GM23338 (cell line): ENCODE measurements at regions not wholly inside any gene's neighbourhood (a gene's known extent, or its start where the extent isn't known, plus 50 kb on each side); places are given as distances from the start of the nearest gene placed in this dataset.

Source experiments
- ATAC-seq: fragments of 200-7000 bp; cut with Tn5 transposase; 3 replicates; pipeline ENCODE4 v1.9.1; 2020
- DNase-seq: peaks from one replicate; pipeline ENCODE4 v3.0.0-alpha.2; 2015; ENCODE audit warnings: low spot score
- H2AFZ ChIP-seq: fragments of 200-600 bp; sonication (generic); 2 replicates; pipeline ENCODE4 v1.8.0; 2016; ENCODE audit warnings: antibody characterized with exemption, mild to moderate bottlenecking, moderate library complexity
- H3F3A ChIP-seq: fragments of 200-600 bp; sonication (generic); replicated peaks from 2 replicates; pipeline ENCODE4 v1.8.0; 2017; ENCODE audit warnings: antibody characterized with exemption, mixed run types, low read depth
- H3K27ac ChIP-seq: fragments of 200-600 bp; sonication (generic); 2 replicates; pipeline ENCODE4 v1.6.1; 2016; ENCODE audit warnings: low read depth
- H3K27me3 ChIP-seq: fragments of 200-600 bp; sonication (generic); 2 replicates; pipeline ENCODE4 v1.8.0; 2016; ENCODE audit warnings: mild to moderate bottlenecking, mixed run types, moderate library complexity; ENCODE audit not compliant: insufficient read depth
- H3K36me3 ChIP-seq: fragments of 200-600 bp; sonication (generic); 2 replicates; pipeline ENCODE4 v1.8.0; 2016; ENCODE audit warnings: mild to moderate bottlenecking; ENCODE audit not compliant: insufficient read depth
- H3K4me1 ChIP-seq: fragments of 200-600 bp; sonication (generic); 2 replicates; pipeline ENCODE4 v1.8.0; 2016; ENCODE audit warnings: mild to moderate bottlenecking, moderate library complexity; ENCODE audit not compliant: insufficient read depth
- H3K4me2 ChIP-seq: fragments of 200-600 bp; sonication (generic); 2 replicates; pipeline ENCODE4 v1.7.1; 2017; ENCODE audit warnings: mixed run types
- H3K4me3 ChIP-seq: fragments of 200-600 bp; sonication (generic); 2 replicates; pipeline ENCODE4 v1.6.1; 2016; ENCODE audit warnings: mixed run types
- H3K79me2 ChIP-seq: fragments of 200-600 bp; sonication (generic); replicated peaks from 2 replicates; pipeline ENCODE4 v1.8.0; 2017; ENCODE audit warnings: mild to moderate bottlenecking; ENCODE audit not compliant: insufficient read depth
- H3K9me2 ChIP-seq: fragments of 200-600 bp; sonication (generic); 2 replicates; pipeline ENCODE4 v1.8.0; 2017; ENCODE audit not compliant: insufficient read depth
- H4K20me1 ChIP-seq: fragments of 200-600 bp; sonication (generic); replicated peaks from 2 replicates; pipeline ENCODE4 v1.8.0; 2017; ENCODE audit warnings: mild to moderate bottlenecking; ENCODE audit not compliant: insufficient read depth
- H3K27ac Mint-ChIP-seq: 2 replicates; pipeline ENCODE4 v1.8.0; 2020; ENCODE audit warnings: inconsistent platforms, mild to moderate bottlenecking, moderate library complexity, mixed read lengths
- H3K27me3 Mint-ChIP-seq: 3 replicates; pipeline ENCODE4 v1.8.0; 2022; ENCODE audit warnings: low read depth, mild to moderate bottlenecking, moderate library complexity, mixed read lengths, inconsistent platforms; ENCODE audit not compliant: insufficient read depth, poor library complexity
- H3K36me3 Mint-ChIP-seq: 3 replicates; pipeline ENCODE4 v1.8.0; 2021; ENCODE audit warnings: low read depth, mild to moderate bottlenecking, inconsistent platforms, moderate library complexity, mixed read lengths
- H3K4me1 Mint-ChIP-seq: 3 replicates; pipeline ENCODE4 v1.8.0; 2020; ENCODE audit warnings: mild to moderate bottlenecking, inconsistent platforms, mixed read lengths
- H3K4me3 Mint-ChIP-seq: 3 replicates; pipeline ENCODE4 v1.8.0; 2021; ENCODE audit warnings: moderate library complexity, mild to moderate bottlenecking, inconsistent platforms, mixed read lengths
- H3K9me3 Mint-ChIP-seq: 3 replicates; pipeline ENCODE4 v1.8.0; 2020; ENCODE audit warnings: moderate library complexity, mild to moderate bottlenecking, inconsistent platforms, mixed read lengths
- CTCF ChIP-seq, 2 experiments: fragments of 200-600 bp in 1 of 2; sonication (generic) in 1 of 2; conservative IDR thresholded peaks; 2 replicates each; pipeline versions ENCODE4 v1.5.1 to v1.6.1; 2016 to 2017; ENCODE audit warnings: antibody characterized with exemption in 2 of 2, low read depth in 2 of 2, mild to moderate bottlenecking in 2 of 2, moderate library complexity in 1 of 2
- ETS1 ChIP-seq: IDR thresholded peaks from 2 replicates; pipeline ENCODE4 v1.6.1; 2016; ENCODE audit warnings: antibody characterized with exemption
- EZH2phosphoT487 ChIP-seq: fragments of 200-600 bp; sonication (generic); IDR thresholded peaks from one replicate; pipeline ENCODE4 v1.8.1; 2018; ENCODE audit warnings: antibody characterized with exemption; ENCODE audit not compliant: unreplicated experiment
- JUNB ChIP-seq: IDR thresholded peaks from one replicate; pipeline ENCODE4 v1.6.1; 2016; ENCODE audit warnings: antibody characterized with exemption; ENCODE audit not compliant: unreplicated experiment
- NANOG ChIP-seq: IDR thresholded peaks from 2 replicates; pipeline ENCODE4 v1.6.1; 2016; ENCODE audit warnings: antibody characterized with exemption, borderline replicate concordance
- POLR2AphosphoS5 ChIP-seq: IDR thresholded peaks from 2 replicates; pipeline ENCODE4 v1.6.1; 2016; ENCODE audit warnings: antibody characterized with exemption, low read depth
- REST ChIP-seq: IDR thresholded peaks from one replicate; pipeline ENCODE4 v1.6.1; 2018; ENCODE audit warnings: antibody characterized with exemption; ENCODE audit not compliant: unreplicated experiment
- STAT1 ChIP-seq: IDR thresholded peaks from one replicate; pipeline ENCODE4 v1.6.1; 2016; ENCODE audit warnings: antibody characterized with exemption; ENCODE audit not compliant: unreplicated experiment
- ZNF114 ChIP-seq: fragments of 250-450 bp; sonication (Bioruptor Pico); IDR thresholded peaks from 2 replicates; pipeline ENCODE4 v1.5.0; 2020; ENCODE audit warnings: mild to moderate bottlenecking, moderate library complexity

DNA sequence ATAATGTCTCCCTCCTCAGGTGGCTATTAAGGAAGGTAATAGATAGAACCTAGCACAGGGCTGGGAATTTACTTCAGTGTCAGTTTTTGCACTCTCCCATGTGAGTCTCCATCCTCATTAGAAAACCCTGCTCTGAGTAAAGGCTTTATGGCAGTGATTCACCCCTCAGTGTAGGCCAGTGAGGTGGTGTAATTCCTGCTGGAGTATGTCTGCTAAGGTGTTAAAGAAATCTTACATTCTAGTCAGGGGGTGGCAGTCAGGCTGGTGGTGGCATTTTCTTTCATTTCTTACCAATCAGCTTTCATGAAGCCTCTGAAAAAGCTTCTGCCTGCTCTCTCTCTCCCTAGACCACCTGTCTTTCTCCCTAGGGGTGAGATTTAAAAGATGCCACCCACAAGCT lies 138.8 kb upstream of the CCL2 start:
- no peak for DNase-seq
- H2AFZ ChIP-seq: no peak overlapping the region
- H3K27me3 ChIP-seq: no peaks in the 10 kb centered on the region
- H3K36me3 Mint-ChIP-seq: no peaks in the 10 kb centered on the region
- TF ChIP-seq CTCF (conservative IDR thresholded peaks at IDR 0.05; ENCODE audit: low read depth in 2 of 2) (no peak), STAT1 (no peak), JUNB (no peak), POLR2AphosphoS5 (no peak), REST (no peak), NANOG (no peak), ETS1 (no peak), ZNF114 (CRISPR knock-in tag) (no peak)
- ATAC-seq: no peak
- H3K4me1 ChIP-seq: no peaks in the 10 kb centered on the region; the same call in 1 of the 2 replicates
- no peak overlapping the region for H3K4me3 Mint-ChIP-seq
- no peaks in the 10 kb centered on the region for H3F3A ChIP-seq
- H3K79me2 ChIP-seq: no peaks in the 10 kb centered on the region; the same call in 1 of the 2 replicates
- peaks cover 8% of the 10 kb centered on the region for H3K9me2 ChIP-seq
- H3K27me3 Mint-ChIP-seq: peaks cover 2% of the 10 kb centered on the region
- no peak overlapping the region for H3K4me2 ChIP-seq
- H3K27ac Mint-ChIP-seq: no peak overlapping the region
- H4K20me1 ChIP-seq: no peaks in the 10 kb centered on the region
- no peak overlapping the region for H3K27ac ChIP-seq
- no peaks in the 10 kb centered on the region for H3K9me3 Mint-ChIP-seq
- peaks cover 9% of the 10 kb centered on the region for H3K4me1 Mint-ChIP-seq
- H3K36me3 ChIP-seq: no peaks in the 10 kb centered on the region
- H3K4me3 ChIP-seq: no peak overlapping the region

DNA sequence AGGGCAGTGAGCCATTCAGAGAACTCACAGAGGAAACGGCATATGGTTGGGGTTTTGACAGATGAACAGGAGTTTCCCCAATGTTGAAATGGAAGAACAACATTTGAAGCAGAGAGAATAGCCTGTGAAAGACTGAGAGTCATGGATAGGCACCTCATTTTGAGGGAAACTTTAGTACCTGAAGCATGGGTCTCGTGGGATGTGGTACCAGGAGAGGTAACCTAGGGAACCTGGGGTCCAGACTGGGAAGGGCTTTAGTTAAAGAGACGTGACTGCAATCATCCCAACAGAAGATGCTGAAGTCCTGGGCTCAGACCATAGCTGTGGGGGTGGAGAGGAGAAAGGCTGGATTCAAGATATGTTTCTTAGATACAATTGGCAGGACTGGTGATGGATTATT lies 137.8 kb upstream of the CCL2 start:
- no peak for DNase-seq
- ATAC-seq: no peak
- TF ChIP-seq ETS1: no peak
- no peak for TF ChIP-seq EZH2phosphoT487

More for the DNA sequence above, 137.8 kb upstream of the CCL2 start:
- H3K27ac ChIP-seq: no peak overlapping the region
- no peaks in the 10 kb centered on the region for H3F3A ChIP-seq
- Mint-ChIP-seq H3K27me3 (peaks cover 2% of the 10 kb centered on the region), H3K4me1 (peaks cover 9% of the 10 kb centered on the region), H3K36me3 (no peaks in the 10 kb centered on the region; the same call in 2 of the 3 replicates), H3K9me3 (no peaks in the 10 kb centered on the region), H3K27ac (no peak overlapping the region), H3K4me3 (no peak overlapping the region)
- no peaks in the 10 kb centered on the region; the same call in 1 of the 2 replicates for H3K79me2 ChIP-seq
- H3K4me2 ChIP-seq: no peak overlapping the region
- H4K20me1 ChIP-seq: no peaks in the 10 kb centered on the region
- peaks cover 12% of the 10 kb centered on the region for H3K9me2 ChIP-seq
- H3K4me3 ChIP-seq: no peak overlapping the region
- H3K27me3 ChIP-seq: no peaks in the 10 kb centered on the region
- H2AFZ ChIP-seq: no peak overlapping the region
- no peaks in the 10 kb centered on the region; the same call in 1 of the 2 replicates for H3K4me1 ChIP-seq
- no peaks in the 10 kb centered on the region for H3K36me3 ChIP-seq
